Adrenal gland (tissue), 5 donors: ENCODE measurements at regions not wholly inside any gene's neighbourhood (a gene's known extent, or its start where the extent isn't known, plus 50 kb on each side); places are given as distances from the start of the nearest gene placed in this dataset.

ENCODE experiments used
- CTCF ChIP-seq, 6 experiments: fragments of 450-650 bp in 4 of 6; fragments of 200-600 bp in 2 of 6; sonication (generic) in 1 of 6; IDR thresholded peaks; 1 replicate in 5 of 6; 2 replicates in 1 of 6; pipeline versions ENCODE4 v1.5.1 to v1.8.0; 2016 to 2021; ENCODE audit warnings: antibody characterized with exemption in 6 of 6, mild to moderate bottlenecking in 2 of 6, moderate library complexity in 1 of 6
- POLR2A ChIP-seq, 2 donors: fragments of 450-650 bp; IDR thresholded peaks; one replicate each; pipeline ENCODE4 v1.6.1; 2017; ENCODE audit warnings: antibody characterized with exemption in 2 of 2, mild to moderate bottlenecking in 2 of 2, moderate library complexity in 1 of 2
- donor health status: DM: no; HTN: no; CAD: no.

- TF ChIP-seq CTCF (IDR thresholded peaks at IDR 0.05) (no peak), POLR2A (IDR thresholded peaks at IDR 0.05) (no peak)
Observed at GRCh38 chr2:65512783-65513182, 80.4 kb upstream of the SPRED2 start.
